ENCODE measurements at regions not wholly inside any gene's neighbourhood (a gene's known extent, or its start where the extent isn't known, plus 50 kb on each side); places are given as distances from the start of the nearest gene placed in this dataset.

GRCh38 chr2:203590496-203590895 lies 55.4 kb upstream of the RAPH1 start:
- Histone ChIP-seq H3K36me3 (ENCODE audit: insufficient read depth, low read length, poor library complexity, severe bottlenecking) (no peaks in the 10 kb centered on the region), H3K4me1 (ENCODE audit: insufficient read depth, low read length, poor library complexity, severe bottlenecking) (peaks cover 7% of the 10 kb centered on the region), H3K9me3 (ENCODE audit: low read depth, low read length, poor library complexity, severe bottlenecking) (no peaks in the 10 kb centered on the region), H3K27me3 (replicated peaks; ENCODE audit: insufficient read depth, low read depth, low read length, poor library complexity) (no peaks in the 10 kb centered on the region), H3K4me3 (ENCODE audit: low read depth, low read length, poor library complexity, severe bottlenecking) (no peak overlapping the region), H3K27ac (ENCODE audit: low read depth, low read length, poor library complexity, severe bottlenecking) (no peak overlapping the region)
- BruUV-seq (replicated peaks), result no TSS peak
- no peak for TF ChIP-seq EZH2 (IDR thresholded peaks at IDR 0.05; ENCODE audit: borderline replicate concordance, low read depth, low read length, poor library complexity, severe bottlenecking)
- no peak for TF ChIP-seq CTCF (conservative IDR thresholded peaks at IDR 0.05; ENCODE audit: low read depth, low read length)
- intact Hi-C loops (cut with micrococcal nuclease; ENCODE audit: unreplicated experiment), result no loop called here
- DNase-seq (ENCODE audit: low spot score), result no peak
- POLR2A ChIA-PET (ENCODE audit: low non-redundant PET), result no interaction called here
- CTCF ChIA-PET, result no interaction called here

GRCh38 chr2:203591642-203592041 lies 56.5 kb upstream of the RAPH1 start:
- DNase-seq (ENCODE audit: low spot score), result no peak
- TF ChIP-seq CTCF (conservative IDR thresholded peaks at IDR 0.05; ENCODE audit: low read depth, low read length) (no peak), EZH2 (IDR thresholded peaks at IDR 0.05; ENCODE audit: borderline replicate concordance, low read depth, low read length, poor library complexity, severe bottlenecking) (no peak)
- intact Hi-C loops (cut with micrococcal nuclease; ENCODE audit: unreplicated experiment), result no loop called here
- no peak overlapping the region for H3K4me3 ChIP-seq (ENCODE audit: low read depth, low read length, poor library complexity, severe bottlenecking)
- no peaks in the 10 kb centered on the region for H3K36me3 ChIP-seq (ENCODE audit: insufficient read depth, low read length, poor library complexity, severe bottlenecking)
- no peaks in the 10 kb centered on the region for H3K4me1 ChIP-seq (ENCODE audit: insufficient read depth, low read length, poor library complexity, severe bottlenecking)
- CTCF ChIA-PET, result no interaction called here
- H3K9me3 ChIP-seq (ENCODE audit: low read depth, low read length, poor library complexity, severe bottlenecking), result no peaks in the 10 kb centered on the region
- BruUV-seq (replicated peaks), result no TSS peak
- no peaks in the 10 kb centered on the region for H3K27me3 ChIP-seq (replicated peaks; ENCODE audit: insufficient read depth, low read depth, low read length, poor library complexity)
- POLR2A ChIA-PET (ENCODE audit: low non-redundant PET), result no interaction called here
- H3K27ac ChIP-seq (ENCODE audit: low read depth, low read length, poor library complexity, severe bottlenecking), result no peak overlapping the region

- no peaks in the 10 kb centered on the region for H3K27me3 ChIP-seq (replicated peaks; ENCODE audit: insufficient read depth, low read depth, low read length, poor library complexity)
- H3K4me1 ChIP-seq (ENCODE audit: insufficient read depth, low read length, poor library complexity, severe bottlenecking), result no peaks in the 10 kb centered on the region
- no TSS peak for BruUV-seq (replicated peaks)
- H3K9me3 ChIP-seq (ENCODE audit: low read depth, low read length, poor library complexity, severe bottlenecking), result no peaks in the 10 kb centered on the region
- H3K36me3 ChIP-seq (ENCODE audit: insufficient read depth, low read length, poor library complexity, severe bottlenecking), result no peaks in the 10 kb centered on the region
- DNase-seq (ENCODE audit: low spot score), result no peak
- no peak overlapping the region for H3K27ac ChIP-seq (ENCODE audit: low read depth, low read length, poor library complexity, severe bottlenecking)
- TF ChIP-seq CTCF (conservative IDR thresholded peaks at IDR 0.05; ENCODE audit: low read depth, low read length), result no peak
- no peak for TF ChIP-seq EZH2 (IDR thresholded peaks at IDR 0.05; ENCODE audit: borderline replicate concordance, low read depth, low read length, poor library complexity, severe bottlenecking)
- ChIA-PET POLR2A (ENCODE audit: low non-redundant PET) (no interaction called here), CTCF (no interaction called here)
- no peak overlapping the region for H3K4me3 ChIP-seq (ENCODE audit: low read depth, low read length, poor library complexity, severe bottlenecking)
- intact Hi-C loops (cut with micrococcal nuclease; ENCODE audit: unreplicated experiment), result no loop called here
Measured at GRCh38 chr2:203592470-203592869, 57.4 kb upstream of the RAPH1 start.
